ENCODE measurements at regions not wholly inside any gene's neighbourhood (a gene's known extent, or its start where the extent isn't known, plus 50 kb on each side); places are given as distances from the start of the nearest gene placed in this dataset.

DNA sequence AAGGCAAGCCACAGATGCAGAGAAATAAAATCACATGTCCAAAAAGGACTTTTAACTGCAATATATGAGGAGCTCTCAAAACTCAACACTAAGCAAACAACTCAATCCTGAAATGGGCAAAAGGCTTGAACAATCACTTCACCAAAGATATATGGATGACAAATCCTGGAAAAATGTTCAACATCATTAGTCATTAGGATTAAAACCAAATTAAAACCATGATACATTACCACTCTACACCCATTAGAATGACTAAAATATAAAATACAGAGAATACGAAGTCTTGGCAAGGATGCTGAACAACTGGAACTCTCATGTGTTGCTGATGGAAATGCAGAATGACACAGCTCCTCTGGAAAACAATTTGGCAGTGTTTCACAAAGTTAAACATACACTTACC, 277.4 kb downstream of the TLE1 start:
- H3K4me3 Mint-ChIP-seq, result no peak overlapping the region
- H3K36me3 ChIP-seq (ENCODE audit: control insufficient read depth in 2 of 3, insufficient read depth in 3 of 3, low read length in 3 of 3), result no peaks in the 10 kb centered on the region

DNA sequence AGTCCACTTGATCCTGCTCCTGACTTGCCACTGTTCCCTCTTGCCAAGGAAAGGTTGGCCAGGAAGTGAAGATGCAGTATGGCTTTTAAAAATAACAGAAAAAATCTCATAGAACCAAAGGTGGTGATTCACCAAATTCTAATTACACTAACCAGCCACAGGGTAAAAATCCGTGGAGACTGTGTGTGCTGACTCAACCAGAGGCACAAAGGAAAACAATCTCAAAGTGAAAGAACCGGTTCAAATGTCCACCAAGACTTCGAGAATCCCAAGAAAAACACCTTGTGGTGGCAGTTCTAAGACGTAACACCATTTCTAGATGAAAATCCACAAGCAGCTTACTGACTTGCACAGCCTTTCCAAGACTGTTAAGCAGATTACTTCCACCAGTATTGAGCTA, 279.1 kb downstream of the TLE1 start:
- no peaks in the 10 kb centered on the region for H3K27me3 ChIP-seq (ENCODE audit: control insufficient read depth in 2 of 2, insufficient read depth in 2 of 2, low read length in 2 of 2)
- H3K4me1 Mint-ChIP-seq, result no peaks in the 10 kb centered on the region
- no peaks in the 10 kb centered on the region for H3K36me3 ChIP-seq (ENCODE audit: control insufficient read depth in 2 of 3, insufficient read depth in 3 of 3, low read length in 3 of 3)
- no peak overlapping the region for H3K4me3 Mint-ChIP-seq
- POLR2A ChIA-PET, result no interaction called here
- no peak overlapping the region for H3K4me3 ChIP-seq (ENCODE audit: low read length)
- H3K27ac ChIP-seq (ENCODE audit: low read depth, low read length), result no peak overlapping the region
- H3K9me3 ChIP-seq (ENCODE audit: control insufficient read depth in 2 of 3, low read length in 3 of 3), result no peaks in the 10 kb centered on the region
- DNase-seq (no peak), ATAC-seq (no peak)
- no peak overlapping the region for H3K27ac Mint-ChIP-seq
- intact Hi-C loops (cut with micrococcal nuclease), result no loop called here
- H3K4me1 ChIP-seq (ENCODE audit: control insufficient read depth in 2 of 2, insufficient read depth in 2 of 2, low read length in 2 of 2), result no peaks in the 10 kb centered on the region
- peaks cover 0 to 6% (median 0%) of the 10 kb centered on the region in 5 donors for H3K27me3 Mint-ChIP-seq
- CTCF ChIA-PET, result no interaction called here
- H3K9me3 Mint-ChIP-seq, result peaks cover 0 to 3% (median 0%) of the 10 kb centered on the region in 11 donors
- no peaks in the 10 kb centered on the region for H3K36me3 Mint-ChIP-seq

More for the DNA sequence above, 277.4 kb downstream of the TLE1 start:
- CTCF ChIA-PET, result no interaction called here
- Mint-ChIP-seq H3K9me3 (peaks cover 0 to 5% (median 0%) of the 10 kb centered on the region in 11 donors), H3K36me3 (no peaks in the 10 kb centered on the region), H3K4me1 (no peaks in the 10 kb centered on the region), H3K27me3 (peaks cover 0 to 1% (median 0%) of the 10 kb centered on the region in 5 donors), H3K27ac (no peak overlapping the region)
- no peak for DNase-seq
- Histone ChIP-seq H3K27ac (ENCODE audit: low read depth, low read length) (no peak overlapping the region), H3K27me3 (ENCODE audit: control insufficient read depth in 2 of 2, insufficient read depth in 2 of 2, low read length in 2 of 2) (no peaks in the 10 kb centered on the region), H3K4me3 (ENCODE audit: low read length) (no peak overlapping the region), H3K4me1 (ENCODE audit: control insufficient read depth in 2 of 2, insufficient read depth in 2 of 2, low read length in 2 of 2) (no peaks in the 10 kb centered on the region), H3K9me3 (ENCODE audit: control insufficient read depth in 2 of 3, low read length in 3 of 3) (no peaks in the 10 kb centered on the region)
- POLR2A ChIA-PET, result no interaction called here
- intact Hi-C loops (cut with micrococcal nuclease), result no loop called here
- no peak for ATAC-seq

- Histone ChIP-seq H3K4me1 (ENCODE audit: control insufficient read depth in 2 of 2, insufficient read depth in 2 of 2, low read length in 2 of 2) (no peaks in the 10 kb centered on the region), H3K27me3 (ENCODE audit: control insufficient read depth in 2 of 2, insufficient read depth in 2 of 2, low read length in 2 of 2) (no peaks in the 10 kb centered on the region), H3K27ac (ENCODE audit: low read depth, low read length) (no peak overlapping the region), H3K36me3 (ENCODE audit: control insufficient read depth in 2 of 3, insufficient read depth in 3 of 3, low read length in 3 of 3) (no peaks in the 10 kb centered on the region), H3K9me3 (ENCODE audit: control insufficient read depth in 2 of 3, low read length in 3 of 3) (no peaks in the 10 kb centered on the region), H3K4me3 (ENCODE audit: low read length) (no peak overlapping the region)
- intact Hi-C loops (cut with micrococcal nuclease), result no loop called here
- peaks cover 0 to 12% (median 0%) of the 10 kb centered on the region in 5 donors for H3K27me3 Mint-ChIP-seq
- CTCF ChIA-PET, result no interaction called here
- H3K27ac Mint-ChIP-seq, result no peak overlapping the region
- POLR2A ChIA-PET, result no interaction called here
- no peak overlapping the region for H3K4me3 Mint-ChIP-seq
- no peak for DNase-seq
- no peaks in the 10 kb centered on the region for H3K36me3 Mint-ChIP-seq
- peaks cover 0 to 8% (median 0%) of the 10 kb centered on the region in 11 donors for H3K9me3 Mint-ChIP-seq
- no peaks in the 10 kb centered on the region for H3K4me1 Mint-ChIP-seq
- ATAC-seq, result peak; percentile 48
Observed at GRCh38 chr9:81408951-81409350, 280.4 kb downstream of the TLE1 start.

GRCh38 chr9:81404931-81405598, 284.3 kb downstream of the TLE1 start:
- H3K9me3 Mint-ChIP-seq, result peaks cover 0 to 8% (median 0%) of the 10 kb centered on the region in 11 donors
- Histone ChIP-seq H3K27me3 (ENCODE audit: control insufficient read depth in 2 of 2, insufficient read depth in 2 of 2, low read length in 2 of 2) (no peaks in the 10 kb centered on the region), H3K4me1 (ENCODE audit: control insufficient read depth in 2 of 2, insufficient read depth in 2 of 2, low read length in 2 of 2) (no peaks in the 10 kb centered on the region), H3K36me3 (ENCODE audit: control insufficient read depth in 2 of 3, insufficient read depth in 3 of 3, low read length in 3 of 3) (no peaks in the 10 kb centered on the region), H3K27ac (ENCODE audit: low read depth, low read length) (no peak overlapping the region), H3K4me3 (ENCODE audit: low read length) (no peak overlapping the region), H3K9me3 (ENCODE audit: control insufficient read depth in 2 of 3, low read length in 3 of 3) (no peaks in the 10 kb centered on the region)
- intact Hi-C loops (cut with micrococcal nuclease), result no loop called here
- POLR2A ChIA-PET, result no interaction called here
- H3K4me3 Mint-ChIP-seq, result no peak overlapping the region
- H3K27ac Mint-ChIP-seq, result no peak overlapping the region
- ATAC-seq (no peak), DNase-seq (no peak)
- CTCF ChIA-PET, result no interaction called here
- H3K27me3 Mint-ChIP-seq, result peaks cover 0 to 12% (median 0%) of the 10 kb centered on the region in 5 donors
- no peaks in the 10 kb centered on the region for H3K36me3 Mint-ChIP-seq
- H3K4me1 Mint-ChIP-seq, result no peaks in the 10 kb centered on the region

- Histone ChIP-seq H3K27me3 (ENCODE audit: control insufficient read depth in 2 of 2, insufficient read depth in 2 of 2, low read length in 2 of 2) (no peaks in the 10 kb centered on the region), H3K4me3 (ENCODE audit: low read length) (no peak overlapping the region), H3K27ac (ENCODE audit: low read depth, low read length) (no peak overlapping the region), H3K4me1 (ENCODE audit: control insufficient read depth in 2 of 2, insufficient read depth in 2 of 2, low read length in 2 of 2) (no peaks in the 10 kb centered on the region), H3K36me3 (ENCODE audit: control insufficient read depth in 2 of 3, insufficient read depth in 3 of 3, low read length in 3 of 3) (no peaks in the 10 kb centered on the region), H3K9me3 (ENCODE audit: control insufficient read depth in 2 of 3, low read length in 3 of 3) (no peaks in the 10 kb centered on the region)
- ChIA-PET POLR2A (no interaction called here), CTCF (no interaction called here)
- Mint-ChIP-seq H3K36me3 (no peaks in the 10 kb centered on the region), H3K9me3 (peaks cover 0 to 9% (median 0%) of the 10 kb centered on the region in 11 donors), H3K4me3 (no peak overlapping the region), H3K4me1 (no peaks in the 10 kb centered on the region), H3K27me3 (peaks cover 0 to 5% (median 0%) of the 10 kb centered on the region in 5 donors), H3K27ac (no peak overlapping the region)
- intact Hi-C loops (cut with micrococcal nuclease), result no loop called here
- DNase-seq (no peak), ATAC-seq (no peak)
Observed at GRCh38 chr9:81397481-81398381, 291.6 kb downstream of the TLE1 start.

DNA sequence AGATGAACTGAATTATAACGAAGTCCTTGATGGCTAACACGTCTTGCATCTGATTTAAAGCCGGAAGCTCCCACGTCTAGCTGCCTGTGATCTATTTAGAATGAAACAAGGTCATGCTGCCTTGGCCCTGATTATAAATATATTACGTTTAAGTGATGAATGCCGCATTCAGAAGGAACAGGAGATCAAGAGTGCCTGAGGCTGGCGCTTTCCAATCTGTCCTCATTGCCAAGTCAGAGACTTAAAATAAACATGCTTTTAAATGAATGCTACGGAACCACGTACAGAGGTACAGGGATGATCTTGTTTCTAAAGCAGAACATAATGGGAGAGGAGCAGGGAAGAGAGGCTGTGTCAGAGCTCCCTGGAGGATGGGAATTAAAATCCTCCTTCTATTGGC, 292.8 kb downstream of the TLE1 start:
- intact Hi-C loops (cut with micrococcal nuclease), result no loop called here
- CTCF ChIA-PET, result no interaction called here

More for the DNA sequence above, 292.8 kb downstream of the TLE1 start:
- H3K36me3 ChIP-seq (ENCODE audit: control insufficient read depth in 2 of 3, insufficient read depth in 3 of 3, low read length in 3 of 3), result no peaks in the 10 kb centered on the region
- H3K4me1 ChIP-seq (ENCODE audit: control insufficient read depth in 2 of 2, insufficient read depth in 2 of 2, low read length in 2 of 2), result no peaks in the 10 kb centered on the region
- POLR2A ChIA-PET, result no interaction called here
- DNase-seq (no peak), ATAC-seq (no peak)
- Mint-ChIP-seq H3K36me3 (no peaks in the 10 kb centered on the region), H3K4me1 (no peaks in the 10 kb centered on the region), H3K27ac (no peak overlapping the region), H3K9me3 (peaks cover 0 to 9% (median 0%) of the 10 kb centered on the region in 11 donors), H3K27me3 (peaks cover 0 to 5% (median 0%) of the 10 kb centered on the region in 5 donors), H3K4me3 (no peak overlapping the region)
- no peak overlapping the region for H3K27ac ChIP-seq (ENCODE audit: low read depth, low read length)
- no peaks in the 10 kb centered on the region for H3K27me3 ChIP-seq (ENCODE audit: control insufficient read depth in 2 of 2, insufficient read depth in 2 of 2, low read length in 2 of 2)
- H3K9me3 ChIP-seq (ENCODE audit: control insufficient read depth in 2 of 3, low read length in 3 of 3), result no peaks in the 10 kb centered on the region
- H3K4me3 ChIP-seq (ENCODE audit: low read length), result no peak overlapping the region

Measured in naive thymus-derived CD4-positive, alpha-beta T cell (primary cell).